PFSK-1 (cell line): ENCODE measurements at regions not wholly inside any gene's neighbourhood (a gene's known extent, or its start where the extent isn't known, plus 50 kb on each side); places are given as distances from the start of the nearest gene placed in this dataset.

Experiments used
- FOXP2 ChIP-seq: optimal IDR thresholded peaks from 2 replicates; pipeline ENCODE3; 2011; ENCODE audit warnings: borderline replicate concordance, control low read depth, inconsistent platforms; ENCODE audit not compliant: insufficient read depth; ENCODE audit errors: extremely low read length, extremely low read depth
- POLR2AphosphoS5 ChIP-seq: IDR thresholded peaks from 2 replicates; pipeline ENCODE4 v1.6.1; 2012; ENCODE audit warnings: low read depth, mild to moderate bottlenecking, control low read depth, low read length, moderate library complexity
- REST ChIP-seq, 2 experiments: IDR thresholded peaks; 2 replicates each; pipeline versions ENCODE4 v1.6.1 to v1.8.0; 2011 to 2012; ENCODE audit warnings: low read depth in 2 of 2, low read length in 2 of 2, control low read depth in 1 of 2, inconsistent platforms in 1 of 2, mild to moderate bottlenecking in 1 of 2, moderate library complexity in 1 of 2; ENCODE audit not compliant: insufficient read depth in 1 of 2
- SIN3A ChIP-seq: IDR thresholded peaks from 2 replicates; pipeline ENCODE4 v1.6.1; 2012; ENCODE audit warnings: mild to moderate bottlenecking, low read length, moderate library complexity, borderline replicate concordance; ENCODE audit not compliant: insufficient read depth
- TAF1 ChIP-seq: IDR thresholded peaks from 2 replicates; pipeline ENCODE4 v1.6.1; 2012; ENCODE audit warnings: low read length, control low read depth, borderline replicate concordance; ENCODE audit not compliant: insufficient read depth

- no peak for TF ChIP-seq POLR2AphosphoS5
- TF ChIP-seq REST (IDR thresholded peaks at IDR 0.05; ENCODE audit: insufficient read depth in 1 of 2, low read depth in 2 of 2, low read length in 2 of 2), result no peak
- TF ChIP-seq SIN3A, result no peak
- TF ChIP-seq FOXP2, result no peak
- no peak for TF ChIP-seq TAF1
These were observed 1640.9 kb upstream of the C9orf72 start for GRCh38 chr9:29214154-29214689.
